HG03442 (cell line): ENCODE measurements at regions not wholly inside any gene's neighbourhood (a gene's known extent, or its start where the extent isn't known, plus 50 kb on each side); places are given as distances from the start of the nearest gene placed in this dataset.
"Not testable (repeated sequence)": the region's sequence is repeated elsewhere in the genome, so short reads cannot be mapped to it uniquely, and the experiment has no call there.

Experiments
- ATAC-seq: cut with Tn5 transposase; IDR thresholded peaks from one replicate; pipeline ENCODE4 v1.9.1; 2021; ENCODE audit warnings: mild to moderate bottlenecking, moderate library complexity; ENCODE audit not compliant: unreplicated experiment

DNA sequence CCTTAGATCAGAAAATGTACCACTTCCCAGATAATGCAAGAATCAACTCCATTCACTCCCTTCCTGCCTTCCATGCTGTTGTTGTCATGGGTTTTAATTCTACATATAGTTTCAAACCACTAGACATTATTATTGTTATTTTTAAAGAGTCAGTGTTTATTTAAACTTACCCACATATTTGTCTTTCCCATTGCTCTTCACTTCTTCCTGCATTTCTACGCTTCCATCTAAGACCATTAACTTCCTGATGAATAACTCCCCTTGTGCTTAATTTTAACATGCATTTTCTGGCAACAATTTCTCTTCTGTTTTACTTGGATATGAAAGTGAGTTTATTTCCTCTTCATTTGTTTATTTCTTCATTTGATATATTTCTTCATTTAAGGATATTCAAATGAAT, 127.1 kb upstream of the FHIT start:
- ATAC-seq: no peak

DNA sequence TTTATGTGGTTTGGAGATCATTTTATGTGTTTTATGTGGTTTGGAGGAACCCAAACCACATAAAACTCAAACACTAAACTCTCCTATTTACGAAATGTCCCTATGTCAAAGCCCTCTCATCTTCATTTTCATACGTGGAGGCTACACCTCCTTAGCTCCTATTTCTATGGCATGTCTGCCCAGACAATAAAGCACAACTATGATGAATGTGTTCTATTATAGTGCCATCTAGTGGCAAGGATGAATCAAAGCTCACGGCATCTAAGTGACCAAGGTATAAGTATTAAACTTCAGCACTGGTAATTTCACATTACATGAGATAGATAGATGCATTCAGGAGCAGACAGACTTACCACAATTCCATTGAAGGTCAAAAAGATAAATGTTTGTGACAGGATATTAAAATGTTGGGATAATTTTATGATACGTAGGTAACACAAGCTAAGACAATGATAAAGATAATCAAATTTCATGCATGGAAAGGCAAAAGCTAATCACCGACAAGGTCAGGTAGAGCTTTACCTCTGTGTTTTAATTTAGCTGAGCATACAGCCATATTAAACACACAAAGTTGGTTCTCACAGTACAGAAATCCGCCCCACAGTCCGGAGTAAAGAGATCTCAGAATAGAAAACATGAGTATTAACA, 130.6 kb upstream of the FHIT start:
- ATAC-seq: peak; percentile 81

DNA sequence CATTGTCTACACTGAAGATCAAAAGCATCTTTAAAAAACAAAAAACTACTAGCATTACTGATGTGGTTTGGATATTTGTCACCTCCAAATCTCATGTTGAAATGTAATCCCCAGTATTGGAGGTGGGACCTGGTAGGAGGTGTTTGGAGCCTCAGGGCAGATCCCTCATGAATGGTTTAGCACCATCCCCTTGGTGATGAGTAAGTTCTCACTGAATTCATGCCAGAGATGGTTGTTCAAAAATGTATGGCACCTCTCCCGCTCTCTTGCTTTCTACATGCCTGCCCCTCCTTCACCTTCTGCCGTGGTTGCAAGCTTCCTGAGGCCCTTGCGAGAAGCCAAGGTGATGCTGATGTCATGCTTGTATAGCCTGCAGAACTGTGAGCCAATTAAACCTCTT, 136.6 kb upstream of the FHIT start:
- no peak for ATAC-seq

DNA sequence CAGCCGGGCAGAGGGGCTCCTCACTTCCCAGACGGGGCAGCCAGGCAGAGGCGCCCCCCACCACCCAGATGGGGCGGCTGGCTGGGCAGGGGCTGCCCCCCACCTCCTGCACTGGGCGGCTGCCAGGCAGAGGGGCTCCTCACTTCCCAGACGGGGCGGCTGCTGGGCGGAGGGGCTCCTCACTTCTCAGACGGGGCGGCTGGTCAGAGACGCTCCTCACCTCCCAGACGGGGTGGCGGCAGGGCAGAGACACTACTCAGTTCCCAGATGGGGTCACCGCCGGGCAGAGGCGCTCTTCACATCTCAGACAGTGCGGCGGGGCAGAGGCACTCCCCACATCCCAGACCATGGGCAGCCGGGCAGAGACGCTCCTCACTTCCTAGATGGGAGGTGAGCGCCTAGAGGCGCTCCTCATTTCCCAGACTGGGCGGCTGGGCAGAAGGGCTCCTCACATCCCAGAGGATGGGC, 142.3 kb upstream of the FHIT start:
- not testable (repeated sequence) for ATAC-seq

DNA sequence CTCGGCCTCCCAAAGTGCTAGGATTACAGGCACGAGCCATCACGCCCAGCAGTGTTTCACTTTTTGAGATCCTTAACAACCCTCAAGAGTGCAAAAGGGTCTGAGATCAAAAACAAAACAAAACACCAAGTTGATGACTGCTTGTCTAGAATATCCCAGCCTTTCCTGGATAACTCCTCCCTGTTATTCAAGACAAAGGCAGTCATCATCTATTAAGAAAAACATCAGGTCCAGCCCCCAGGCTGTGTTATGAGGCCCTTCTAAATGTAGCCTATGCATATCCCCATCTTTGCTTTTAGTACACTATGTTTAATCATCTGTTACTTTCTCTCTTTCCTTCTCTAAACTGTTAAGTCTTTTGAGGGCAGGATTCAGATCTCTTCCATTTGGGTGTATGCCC, 150.1 kb upstream of the FHIT start:
- ATAC-seq: no peak

DNA sequence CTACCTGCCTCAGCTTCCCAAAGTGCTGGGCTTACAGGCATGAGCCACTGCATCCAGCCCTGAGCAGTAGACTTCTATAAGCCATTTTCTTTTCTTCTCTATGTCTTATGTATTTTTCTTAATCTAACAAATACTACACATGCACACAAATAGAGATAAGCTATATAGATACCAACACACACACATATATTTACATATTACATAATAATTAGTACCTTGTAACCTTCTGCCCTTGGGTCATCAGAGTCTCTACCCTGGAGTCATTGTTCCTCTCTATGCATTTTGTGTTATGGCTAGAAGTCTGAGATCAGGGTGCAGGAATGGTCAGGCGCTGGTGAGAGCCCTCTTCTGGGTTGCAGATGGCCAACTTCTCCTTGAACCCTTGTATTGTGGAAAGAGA, 154.0 kb upstream of the PTPRG start:
- no peak for ATAC-seq

DNA sequence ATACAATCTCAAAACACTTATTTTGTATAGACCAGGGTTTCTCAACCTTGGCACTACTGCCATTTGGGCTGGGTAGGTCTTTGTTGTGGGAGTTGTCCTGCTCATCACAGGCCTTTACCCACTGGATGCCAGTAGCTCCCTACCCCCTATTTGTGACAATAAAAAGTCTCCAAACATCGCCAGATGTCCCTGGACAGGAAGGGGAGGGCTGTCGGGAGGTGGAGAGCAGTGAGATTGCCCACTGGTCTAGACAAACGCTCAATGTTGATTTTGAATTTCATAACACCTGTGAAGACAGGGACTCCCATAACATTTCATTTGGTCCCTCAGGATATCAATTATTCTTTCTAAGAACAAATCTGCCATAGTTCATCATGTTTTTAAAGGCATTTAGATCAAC, 151.7 kb upstream of the PTPRG start:
- no peak for ATAC-seq

DNA sequence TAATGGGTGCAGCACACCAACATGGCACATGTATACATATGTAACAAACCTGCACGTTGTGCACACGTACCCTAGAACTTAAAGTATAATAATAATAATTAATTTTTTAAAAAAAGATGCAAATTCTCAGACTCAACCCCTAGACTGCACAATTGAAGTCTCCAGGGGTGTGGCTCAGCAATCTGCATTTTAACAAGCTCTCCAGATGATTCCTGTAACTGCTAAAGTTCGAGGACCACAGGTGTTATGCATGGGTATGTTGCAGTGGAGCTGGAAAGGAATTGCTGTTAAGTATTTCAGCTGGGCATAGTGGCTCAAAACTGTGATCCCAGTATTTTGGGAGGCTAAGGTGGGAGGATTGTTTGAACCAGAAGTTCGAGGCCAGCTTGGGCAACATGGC, 151.0 kb upstream of the PTPRG start:
- not testable (repeated sequence) for ATAC-seq

DNA sequence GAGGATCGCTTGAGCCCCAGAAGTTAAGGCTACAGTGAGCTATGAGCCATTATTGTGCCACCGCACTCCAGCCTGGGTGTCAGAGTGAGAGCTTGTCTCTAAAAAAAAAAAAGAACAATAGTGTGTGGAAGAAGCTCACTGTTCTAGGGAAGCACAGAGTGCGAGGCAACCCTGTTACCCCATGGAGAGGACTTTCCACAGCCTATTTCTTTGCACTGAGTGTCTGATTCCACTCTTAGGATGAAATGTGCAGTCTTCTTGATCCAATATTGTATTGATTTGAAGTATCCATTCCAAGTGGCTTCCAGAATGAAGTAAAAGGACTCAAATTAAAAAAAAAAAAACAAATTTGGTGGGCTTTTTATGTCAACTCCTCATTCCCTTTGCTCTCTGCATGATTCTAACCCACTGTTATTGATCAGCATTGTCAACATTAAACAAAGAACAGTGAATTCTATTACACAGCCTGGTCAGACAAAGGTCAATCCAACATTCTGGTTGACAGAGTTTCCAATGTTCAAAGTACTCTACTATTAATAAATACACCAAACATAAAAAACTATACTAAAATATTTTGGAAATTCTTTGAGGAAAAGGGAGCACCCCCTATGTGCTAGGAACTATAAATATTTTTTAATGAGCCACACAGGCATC, 150.2 kb upstream of the PTPRG start:
- ATAC-seq: no peak

DNA sequence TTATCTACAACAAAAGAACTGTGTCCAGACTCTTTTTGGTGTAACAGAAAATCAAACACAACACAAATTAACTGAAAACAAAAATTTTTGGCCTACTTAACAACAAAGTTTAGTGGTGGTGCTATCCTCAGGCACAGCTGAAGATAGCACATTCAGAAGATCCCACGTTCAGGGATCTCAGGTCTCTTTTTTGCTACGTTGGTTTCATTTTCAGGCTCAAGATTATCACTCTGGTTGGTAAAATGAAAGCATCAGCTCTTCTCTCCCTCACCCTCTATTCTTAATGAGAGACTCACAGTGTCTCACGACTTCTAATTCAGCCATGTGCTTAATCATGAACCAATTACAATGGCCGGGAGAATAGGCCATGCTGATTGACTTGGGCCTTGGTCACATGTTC, 146.9 kb upstream of the PTPRG start:
- ATAC-seq: peak; percentile 91

DNA sequence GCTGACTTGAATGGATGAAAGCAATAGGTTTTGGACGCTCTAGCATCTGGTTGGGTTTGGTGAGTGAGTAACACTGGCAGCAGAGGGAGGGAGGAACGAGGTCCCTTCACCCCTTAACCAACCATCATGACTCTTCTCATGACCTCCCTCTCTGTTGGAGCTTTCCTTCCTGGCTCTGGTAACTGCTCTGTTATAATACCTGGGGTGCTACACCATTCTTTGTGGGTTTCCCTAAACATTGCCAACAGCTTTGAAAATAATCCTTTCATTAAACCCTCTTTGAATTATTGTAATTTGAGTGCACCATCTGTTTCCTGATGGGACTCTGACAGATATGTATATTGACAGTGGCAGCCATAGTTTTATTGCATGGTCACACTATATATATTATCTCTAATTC, 146.2 kb upstream of the PTPRG start:
- no peak for ATAC-seq

DNA sequence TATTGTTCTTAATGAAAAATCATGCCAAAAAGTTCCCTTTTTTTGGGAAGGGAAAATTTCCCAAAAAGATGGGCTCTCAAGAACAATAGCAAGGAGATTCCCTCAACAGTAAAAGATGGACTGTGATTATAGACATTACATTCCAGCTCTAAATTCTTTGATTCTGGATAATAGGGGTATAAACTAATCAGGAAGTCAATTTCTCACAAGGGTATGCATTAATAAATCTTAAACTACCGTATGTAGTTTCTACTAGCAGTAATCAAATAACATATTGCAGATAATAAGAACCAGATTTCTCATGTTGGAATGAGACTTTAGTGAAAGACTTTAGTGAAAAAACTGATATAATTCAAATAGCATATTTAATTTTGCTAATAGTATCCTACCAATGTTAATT, 144.8 kb upstream of the PTPRG start:
- ATAC-seq: no peak

DNA sequence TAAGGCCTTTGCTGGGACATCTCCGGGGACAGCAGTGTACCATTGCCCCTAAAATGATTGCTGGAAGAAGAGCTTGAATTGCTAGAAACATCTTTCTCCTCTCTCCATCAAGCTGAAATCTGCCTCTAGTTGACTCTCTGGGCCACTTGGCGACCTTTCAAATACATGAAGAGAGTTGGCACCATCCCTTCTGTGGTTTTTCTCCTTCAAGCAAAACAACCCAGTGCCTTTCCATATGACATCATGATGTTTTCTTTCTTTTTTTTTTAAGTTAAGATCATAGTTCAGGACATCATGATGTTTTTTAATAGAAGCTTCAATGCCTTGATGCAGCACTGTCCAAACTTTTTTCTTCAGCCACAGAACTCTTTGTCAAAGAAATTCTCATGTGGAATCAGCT, 144.0 kb upstream of the PTPRG start:
- no peak for ATAC-seq

DNA sequence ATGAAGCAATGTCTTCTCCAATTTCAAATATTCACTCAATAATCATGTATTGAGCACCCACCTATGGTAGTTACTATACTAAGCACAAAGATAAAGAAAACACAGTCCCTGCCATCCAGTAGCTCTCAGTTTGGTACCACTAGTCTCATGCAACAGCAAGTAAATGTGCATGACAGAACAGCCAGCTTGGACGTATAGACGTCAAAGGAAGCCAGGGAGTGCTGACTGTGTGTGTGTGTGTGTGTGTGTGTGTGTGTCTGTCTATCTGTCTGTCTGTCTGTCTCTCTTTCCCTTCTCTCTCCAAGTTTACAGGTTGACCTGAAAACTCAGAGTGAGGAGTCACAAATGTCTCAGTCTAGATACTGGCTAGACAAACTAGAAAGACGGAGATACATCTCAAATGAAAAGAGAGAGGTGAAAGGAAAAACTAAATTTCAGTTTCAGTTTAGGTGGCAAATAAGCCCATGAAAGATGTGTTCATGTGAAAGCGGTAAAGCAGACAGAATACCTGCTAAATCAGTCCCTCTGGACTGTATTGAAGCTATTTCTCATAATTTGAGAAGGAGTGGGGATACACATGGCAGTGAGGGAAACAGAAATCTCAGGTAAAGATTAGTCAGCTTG, 141.1 kb upstream of the PTPRG start:
- peak; percentile 82 for ATAC-seq

DNA sequence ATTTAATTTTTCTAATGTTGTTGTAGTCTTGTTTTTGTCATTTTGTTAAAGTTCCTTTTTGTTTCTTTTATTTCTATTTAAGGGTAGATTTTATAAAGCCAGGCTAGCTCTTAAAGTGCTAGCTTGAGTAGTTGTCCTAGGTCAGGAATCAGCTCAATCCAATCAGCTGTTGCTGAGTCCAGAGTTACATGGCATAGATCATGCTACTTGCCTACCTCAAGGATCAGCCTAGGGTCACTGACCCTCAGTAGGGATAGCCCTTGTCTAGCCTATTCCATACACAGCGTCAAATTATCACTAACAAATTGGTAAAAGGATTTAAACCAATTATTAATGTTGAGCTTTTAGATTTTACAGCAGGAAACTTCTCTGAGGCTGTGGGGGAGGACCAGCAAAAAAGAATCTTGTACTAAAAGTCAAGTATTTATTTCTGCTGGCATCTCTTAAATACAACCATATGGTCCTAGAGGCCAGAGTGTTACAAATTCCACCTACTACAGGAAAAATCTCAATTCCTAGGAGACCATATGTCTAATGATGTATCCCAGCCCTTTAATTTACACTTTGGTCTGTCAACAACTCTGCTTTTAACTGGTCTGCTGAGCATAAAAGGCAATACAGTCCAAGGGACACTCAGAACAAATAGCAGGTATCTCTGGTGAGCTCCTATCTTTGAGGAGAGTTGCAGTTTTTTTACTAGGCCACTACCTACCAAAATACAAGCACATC, 138.3 kb upstream of the PTPRG start:
- no peak for ATAC-seq

DNA sequence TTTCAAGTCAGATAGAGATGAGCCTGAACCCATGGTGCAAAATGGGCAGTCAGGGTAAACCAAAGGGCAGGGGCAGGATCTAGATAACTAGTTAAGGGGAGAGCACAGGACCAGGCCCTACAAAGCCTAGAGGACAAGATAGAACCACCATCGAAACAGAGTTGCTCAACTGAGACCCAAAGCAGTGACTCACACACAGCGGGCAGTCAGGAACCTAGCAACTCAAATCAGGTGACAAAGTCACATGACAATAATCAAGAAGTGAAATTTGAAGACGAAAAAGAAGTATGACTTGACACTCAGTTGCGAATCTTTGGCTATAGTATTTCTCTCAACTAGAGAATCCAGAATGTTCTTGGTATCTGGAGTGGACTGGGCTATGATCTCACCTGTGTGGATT, 136.0 kb upstream of the PTPRG start:
- no peak for ATAC-seq

DNA sequence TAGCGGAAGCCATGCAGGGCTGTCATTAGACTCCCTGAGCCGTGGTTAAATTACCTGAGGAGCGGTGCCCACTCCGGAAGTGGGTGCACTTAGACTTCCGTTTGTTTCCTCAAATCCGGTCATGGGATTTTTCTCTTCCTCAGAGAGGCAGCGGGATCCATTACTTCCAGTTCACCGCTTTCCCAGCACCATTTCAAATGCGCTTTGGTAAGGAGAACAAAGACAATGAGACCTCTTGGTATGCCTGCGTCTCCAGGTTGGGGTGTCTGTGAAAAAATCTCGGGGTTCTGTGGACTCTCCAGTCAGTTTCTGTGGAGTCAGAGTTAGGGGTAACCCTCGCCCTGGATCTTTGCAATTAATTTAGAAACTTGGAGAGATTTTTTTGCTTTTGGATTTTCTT, 132.3 kb upstream of the PTPRG start:
- ATAC-seq: no peak

DNA sequence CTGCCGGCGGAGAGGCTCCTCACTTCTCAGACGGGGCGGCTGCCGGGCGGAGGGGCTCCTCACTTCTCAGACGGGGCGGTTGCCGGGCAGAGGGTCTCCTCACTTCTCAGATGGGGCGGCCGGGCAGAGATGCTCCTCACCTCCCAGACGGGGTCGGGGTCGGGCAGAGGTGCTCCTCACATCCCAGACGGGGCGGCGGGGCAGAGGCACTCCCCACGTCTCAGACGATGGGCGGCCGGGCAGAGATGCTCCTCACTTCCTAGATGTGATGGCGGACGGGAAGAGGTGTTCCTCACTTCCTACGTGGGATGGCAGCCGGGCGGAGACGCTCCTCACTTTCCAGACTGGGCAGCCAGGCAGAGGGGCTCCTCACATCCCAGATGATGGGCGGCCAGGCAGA, 126.5 kb upstream of the PTPRG start:
- not testable (repeated sequence) for ATAC-seq

DNA sequence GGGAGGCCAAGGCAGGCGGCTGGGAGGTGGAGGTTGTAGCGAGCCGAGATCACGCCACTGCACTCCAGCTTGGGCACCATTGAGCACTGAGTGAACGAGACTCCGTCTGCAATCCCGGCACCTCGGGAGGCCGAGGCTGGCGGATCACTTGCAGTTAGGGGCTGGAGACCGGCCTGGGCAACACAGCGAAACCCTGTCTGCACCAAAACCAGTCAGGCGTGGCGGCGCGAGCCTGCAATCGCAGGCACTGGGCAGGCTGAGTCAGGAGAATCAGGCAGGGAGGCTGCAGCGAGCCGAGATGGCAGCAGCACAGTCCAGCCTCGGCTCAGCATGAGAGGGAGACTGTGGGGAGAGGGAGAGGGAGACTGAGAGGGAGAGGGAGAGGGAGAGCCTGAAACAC, 126.0 kb upstream of the PTPRG start:
- not testable (repeated sequence) for ATAC-seq

DNA sequence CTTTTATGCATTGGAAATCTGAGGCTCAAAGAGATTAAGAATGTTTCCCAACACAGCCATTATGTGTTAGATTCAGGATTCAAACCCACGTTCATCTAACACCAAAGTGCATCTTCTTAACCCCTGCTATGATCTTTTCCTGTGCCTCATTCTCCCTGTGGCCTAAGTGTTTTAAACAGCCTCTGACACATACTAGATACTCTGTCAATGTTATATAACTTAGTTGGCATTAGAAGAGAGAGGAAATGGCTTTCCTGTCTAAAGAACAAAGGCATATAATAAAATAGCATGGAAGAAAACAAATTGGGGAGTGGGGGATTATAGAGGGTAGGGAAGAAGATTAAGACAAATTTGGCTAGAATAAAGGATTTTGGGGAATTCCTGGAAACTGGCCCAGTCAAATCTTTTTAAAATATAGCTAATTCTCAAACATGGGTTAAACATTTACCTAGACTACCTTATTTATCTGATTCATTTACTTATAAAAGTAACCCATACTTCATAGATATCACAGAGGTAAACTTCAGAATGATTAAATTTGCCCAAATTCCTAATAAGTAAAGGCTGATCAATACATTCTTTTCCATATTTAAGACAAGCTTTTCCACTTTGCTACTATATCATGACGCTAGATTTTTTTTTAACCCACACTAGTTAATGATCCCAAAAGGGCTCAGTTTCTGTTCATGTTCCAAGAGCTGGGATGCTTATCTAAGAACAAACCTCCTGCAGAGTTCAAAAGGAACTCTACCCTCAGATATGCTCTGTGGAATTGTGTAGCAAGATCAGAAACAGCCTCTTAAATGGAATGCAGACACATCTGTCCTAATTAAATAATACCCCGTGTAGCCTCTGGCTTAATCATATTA, 122.9 kb upstream of the PTPRG start:
- ATAC-seq: no peak

DNA sequence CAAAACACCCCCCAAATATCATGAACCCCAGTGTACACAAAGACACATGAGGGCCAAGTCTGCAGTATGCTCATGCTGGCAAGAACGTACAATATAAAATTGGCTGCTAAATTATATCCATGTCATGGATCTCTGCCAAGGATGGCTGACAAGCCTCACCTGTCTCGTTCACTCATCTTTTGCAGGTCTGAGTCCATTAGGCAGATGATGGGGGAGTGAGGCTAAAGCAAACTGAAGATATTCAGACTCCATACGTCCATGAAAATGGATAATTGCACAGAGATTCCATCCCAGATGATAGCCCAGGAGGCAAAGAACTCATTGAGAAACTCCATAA, 122.3 kb upstream of the PTPRG start:
- no peak for ATAC-seq
